SK-N-MC (cell line): ENCODE measurements at regions not wholly inside any gene's neighbourhood (a gene's known extent, or its start where the extent isn't known, plus 50 kb on each side); places are given as distances from the start of the nearest gene placed in this dataset.

Experiments used
- FOXP2 ChIP-seq: optimal IDR thresholded peaks from 2 replicates; pipeline ENCODE3; 2011; ENCODE audit warnings: mild to moderate bottlenecking, moderate library complexity; ENCODE audit not compliant: insufficient read depth; ENCODE audit errors: extremely low read length, control extremely low read depth
- POLR2AphosphoS5 ChIP-seq: IDR thresholded peaks from 2 replicates; pipeline ENCODE4 v1.6.1; 2012; ENCODE audit warnings: mild to moderate bottlenecking, low read depth, low read length, borderline replicate concordance

GRCh38 chr4:96152824-96153223, 312.9 kb downstream of the PDHA2 start:
- TF ChIP-seq FOXP2: no peak
- no peak for TF ChIP-seq POLR2AphosphoS5
